ENCODE measurements at regions not wholly inside any gene's neighbourhood (a gene's known extent, or its start where the extent isn't known, plus 50 kb on each side); places are given as distances from the start of the nearest gene placed in this dataset.
"Not testable (repeated sequence)": the region's sequence is repeated elsewhere in the genome, so short reads cannot be mapped to it uniquely, and the experiment has no call there.

GRCh38 chr3:65004795-65005295 is 317.0 kb upstream of the ADAMTS9 start:
- no peak for TF ChIP-seq CTCF (IDR thresholded peaks at IDR 0.05)
- H3K27me3 ChIP-seq = no peaks in the 10 kb centered on the region
- no peak overlapping the region for H3K4me3 ChIP-seq (ENCODE audit: low read depth in 1 of 2, low read length in 1 of 2)
- no peaks in the 10 kb centered on the region for H3K9me3 ChIP-seq
- no peak overlapping the region for H3K27ac ChIP-seq
- no peaks in the 10 kb centered on the region for H3K36me3 ChIP-seq
- H3K4me1 ChIP-seq (ENCODE audit: control insufficient read depth in 1 of 2, insufficient read depth in 1 of 2, low read depth in 1 of 2, low read length in 1 of 2) = no peaks in the 10 kb centered on the region

- Histone ChIP-seq H3K4me1 (ENCODE audit: control insufficient read depth in 1 of 2, insufficient read depth in 1 of 2, low read depth in 1 of 2, low read length in 1 of 2) (no peaks in the 10 kb centered on the region), H3K27ac (no peak overlapping the region), H3K4me3 (ENCODE audit: low read depth in 1 of 2, low read length in 1 of 2) (no peak overlapping the region), H3K27me3 (no peaks in the 10 kb centered on the region), H3K9me3 (no peaks in the 10 kb centered on the region), H3K36me3 (no peaks in the 10 kb centered on the region)
- TF ChIP-seq CTCF (IDR thresholded peaks at IDR 0.05) = no peak
Observed at GRCh38 chr3:65004306-65004705, 316.5 kb upstream of the ADAMTS9 start.

GRCh38 chr3:65001119-65001518 is 313.3 kb upstream of the ADAMTS9 start:
- H3K4me3 ChIP-seq (ENCODE audit: low read depth in 1 of 2, low read length in 1 of 2); H3K4me1 ChIP-seq (ENCODE audit: control insufficient read depth in 1 of 2, insufficient read depth in 1 of 2, low read depth in 1 of 2, low read length in 1 of 2): not testable (repeated sequence)

GRCh38 chr3:64998317-64998716 is 310.5 kb upstream of the ADAMTS9 start:
- H3K4me3 ChIP-seq (ENCODE audit: low read depth in 1 of 2, low read length in 1 of 2) = no peak overlapping the region
- H3K27ac ChIP-seq = no peak overlapping the region
- H3K36me3 ChIP-seq = no peaks in the 10 kb centered on the region
- no peak for TF ChIP-seq CTCF (IDR thresholded peaks at IDR 0.05)
- no peaks in the 10 kb centered on the region for H3K9me3 ChIP-seq
- no peaks in the 10 kb centered on the region for H3K27me3 ChIP-seq
- no peaks in the 10 kb centered on the region for H3K4me1 ChIP-seq (ENCODE audit: control insufficient read depth in 1 of 2, insufficient read depth in 1 of 2, low read depth in 1 of 2, low read length in 1 of 2)

More at GRCh38 chr3:65001119-65001518, 313.3 kb upstream of the ADAMTS9 start:
- H3K36me3 ChIP-seq, H3K27me3 ChIP-seq, H3K9me3 ChIP-seq, H3K27ac ChIP-seq: not testable (repeated sequence)

GRCh38 chr3:64995857-64996551 is 308.2 kb upstream of the ADAMTS9 start:
- Histone ChIP-seq H3K27ac (no peak overlapping the region), H3K9me3 (no peaks in the 10 kb centered on the region)
- TF ChIP-seq CTCF (IDR thresholded peaks at IDR 0.05) = no peak

GRCh38 chr3:64993781-64994180 is 306.0 kb upstream of the ADAMTS9 start:
- no peak for TF ChIP-seq CTCF (IDR thresholded peaks at IDR 0.05)
- H3K27ac ChIP-seq = no peak overlapping the region
- no peaks in the 10 kb centered on the region for H3K4me1 ChIP-seq (ENCODE audit: control insufficient read depth in 1 of 2, insufficient read depth in 1 of 2, low read depth in 1 of 2, low read length in 1 of 2)
- H3K9me3 ChIP-seq = no peaks in the 10 kb centered on the region
- H3K4me3 ChIP-seq (ENCODE audit: low read depth in 1 of 2, low read length in 1 of 2) = no peak overlapping the region
- no peaks in the 10 kb centered on the region for H3K36me3 ChIP-seq
- no peaks in the 10 kb centered on the region for H3K27me3 ChIP-seq

More at GRCh38 chr3:64995857-64996551, 308.2 kb upstream of the ADAMTS9 start:
- Histone ChIP-seq H3K4me3 (ENCODE audit: low read depth in 1 of 2, low read length in 1 of 2) (no peak overlapping the region), H3K4me1 (ENCODE audit: control insufficient read depth in 1 of 2, insufficient read depth in 1 of 2, low read depth in 1 of 2, low read length in 1 of 2) (no peaks in the 10 kb centered on the region), H3K36me3 (no peaks in the 10 kb centered on the region), H3K27me3 (no peaks in the 10 kb centered on the region)

Measured in neutrophil (primary cell).